ENCODE measurements at regions not wholly inside any gene's neighbourhood (a gene's known extent, or its start where the extent isn't known, plus 50 kb on each side); places are given as distances from the start of the nearest gene placed in this dataset.

GRCh38 chr1:42057800-42058199, 95.4 kb upstream of the GUCA2B start:
- no peak overlapping the region for H3K4me3 ChIP-seq (ENCODE audit: low read depth, low read length)
- TF ChIP-seq CTCF (IDR thresholded peaks at IDR 0.05; ENCODE audit: low read depth, low read length), result no peak
- in situ Hi-C loops (cut with HindIII; ENCODE audit: low sequenced_read_pairs), result no loop called here
- DNase-seq (ENCODE audit: low read depth, low spot score), result no peak

GRCh38 chr1:42056460-42056859, 96.8 kb upstream of the GUCA2B start:
- in situ Hi-C loops (cut with HindIII; ENCODE audit: low sequenced_read_pairs), result no loop called here
- TF ChIP-seq CTCF (IDR thresholded peaks at IDR 0.05; ENCODE audit: low read depth, low read length), result no peak
- no peak for DNase-seq (ENCODE audit: low read depth, low spot score)
- H3K4me3 ChIP-seq (ENCODE audit: low read depth, low read length), result no peak overlapping the region

GRCh38 chr1:42055061-42055460, 98.1 kb upstream of the GUCA2B start:
- TF ChIP-seq CTCF (IDR thresholded peaks at IDR 0.05; ENCODE audit: low read depth, low read length), result no peak
- no peak overlapping the region for H3K4me3 ChIP-seq (ENCODE audit: low read depth, low read length)
- no peak for DNase-seq (ENCODE audit: low read depth, low spot score)
- in situ Hi-C loops (cut with HindIII; ENCODE audit: low sequenced_read_pairs), result no loop called here

- DNase-seq (ENCODE audit: low read depth, low spot score), result no peak
- in situ Hi-C loops (cut with HindIII; ENCODE audit: low sequenced_read_pairs), result no loop called here
- no peak overlapping the region for H3K4me3 ChIP-seq (ENCODE audit: low read depth, low read length)
- no peak for TF ChIP-seq CTCF (IDR thresholded peaks at IDR 0.05; ENCODE audit: low read depth, low read length)
Measured at GRCh38 chr1:42052072-42052699, 101.0 kb upstream of the GUCA2B start.

- TF ChIP-seq CTCF (IDR thresholded peaks at IDR 0.05; ENCODE audit: low read depth, low read length), result no peak
- no peak overlapping the region for H3K4me3 ChIP-seq (ENCODE audit: low read depth, low read length)
- no peak for DNase-seq (ENCODE audit: low read depth, low spot score)
- in situ Hi-C loops (cut with HindIII; ENCODE audit: low sequenced_read_pairs), result no loop called here
Measured at GRCh38 chr1:42047508-42047880, 105.7 kb upstream of the GUCA2B start.

- H3K4me3 ChIP-seq (ENCODE audit: low read depth, low read length), result no peak overlapping the region
- in situ Hi-C loops (cut with HindIII; ENCODE audit: low sequenced_read_pairs), result no loop called here
- TF ChIP-seq CTCF (IDR thresholded peaks at IDR 0.05; ENCODE audit: low read depth, low read length), result no peak
- no peak for DNase-seq (ENCODE audit: low read depth, low spot score)
Measured at GRCh38 chr1:42046761-42047507, 106.3 kb upstream of the GUCA2B start.
